B cell (primary cell): ENCODE measurements at regions not wholly inside any gene's neighbourhood (a gene's known extent, or its start where the extent isn't known, plus 50 kb on each side); places are given as distances from the start of the nearest gene placed in this dataset.

Experiments
- CTCF ChIP-seq: fragments of 200-600 bp; IDR thresholded peaks from one replicate; pipeline ENCODE4 v1.8.0; 2022; ENCODE audit warnings: antibody characterized with exemption, mild to moderate bottlenecking
- EZH2 ChIP-seq: IDR thresholded peaks from 2 replicates; pipeline ENCODE4 v1.6.1; 2012; ENCODE audit warnings: borderline replicate concordance, low read depth, mild to moderate bottlenecking, moderate library complexity, low read length; ENCODE audit not compliant: insufficient read depth, poor library complexity, severe bottlenecking

- TF ChIP-seq EZH2 = no peak
- no peak for TF ChIP-seq CTCF
Observed at GRCh38 chr15:39154227-39154638, 426.6 kb upstream of the THBS1 start.
